Keratinocyte (primary cell): ENCODE measurements at regions not wholly inside any gene's neighbourhood (a gene's known extent, or its start where the extent isn't known, plus 50 kb on each side); places are given as distances from the start of the nearest gene placed in this dataset.

Experiments used
- EZH2 ChIP-seq: IDR thresholded peaks from one replicate; pipeline ENCODE4 v1.6.1; 2012; ENCODE audit warnings: inconsistent platforms, mild to moderate bottlenecking, low read length, moderate library complexity
- TF ChIP-seq, protein P1 (sequence below), 3 experiments: IDR thresholded peaks in 1 of 3; conservative IDR thresholded peaks in 1 of 3; optimal IDR thresholded peaks in 1 of 3; 2 replicates in 2 of 3; 3 replicates in 1 of 3; pipeline versions ENCODE3 to v1.5.1; 2011; ENCODE audit warnings: low read length in 3 of 3, mild to moderate bottlenecking in 3 of 3, moderate library complexity in 2 of 3, control low read depth in 1 of 3, inconsistent platforms in 1 of 3; ENCODE audit not compliant: insufficient read depth in 2 of 3; ENCODE audit errors: extremely low read depth in 1 of 3

- TF ChIP-seq, protein P1, sequence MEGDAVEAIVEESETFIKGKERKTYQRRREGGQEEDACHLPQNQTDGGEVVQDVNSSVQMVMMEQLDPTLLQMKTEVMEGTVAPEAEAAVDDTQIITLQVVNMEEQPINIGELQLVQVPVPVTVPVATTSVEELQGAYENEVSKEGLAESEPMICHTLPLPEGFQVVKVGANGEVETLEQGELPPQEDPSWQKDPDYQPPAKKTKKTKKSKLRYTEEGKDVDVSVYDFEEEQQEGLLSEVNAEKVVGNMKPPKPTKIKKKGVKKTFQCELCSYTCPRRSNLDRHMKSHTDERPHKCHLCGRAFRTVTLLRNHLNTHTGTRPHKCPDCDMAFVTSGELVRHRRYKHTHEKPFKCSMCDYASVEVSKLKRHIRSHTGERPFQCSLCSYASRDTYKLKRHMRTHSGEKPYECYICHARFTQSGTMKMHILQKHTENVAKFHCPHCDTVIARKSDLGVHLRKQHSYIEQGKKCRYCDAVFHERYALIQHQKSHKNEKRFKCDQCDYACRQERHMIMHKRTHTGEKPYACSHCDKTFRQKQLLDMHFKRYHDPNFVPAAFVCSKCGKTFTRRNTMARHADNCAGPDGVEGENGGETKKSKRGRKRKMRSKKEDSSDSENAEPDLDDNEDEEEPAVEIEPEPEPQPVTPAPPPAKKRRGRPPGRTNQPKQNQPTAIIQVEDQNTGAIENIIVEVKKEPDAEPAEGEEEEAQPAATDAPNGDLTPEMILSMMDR (optimal IDR thresholded peaks at IDR 0.05 in 1 of 3, IDR thresholded peaks at IDR 0.05 in 1 of 3, conservative IDR thresholded peaks at IDR 0.05 in 1 of 3; ENCODE audit: extremely low read depth in 1 of 3, insufficient read depth in 2 of 3, low read length in 3 of 3): no peak
- TF ChIP-seq EZH2: no peak
Measured at GRCh38 chr20:17832236-17832915, 132.6 kb downstream of the BANF2 start.
